Cardiac muscle cell (in vitro differentiated cells and primary cell): ENCODE measurements at regions not wholly inside any gene's neighbourhood (a gene's known extent, or its start where the extent isn't known, plus 50 kb on each side); places are given as distances from the start of the nearest gene placed in this dataset.

Experiments
- DNase-seq, 2 donors: peaks; one replicate each; pipeline versions ENCODE4 v3.0.0 to v3.0.0-alpha.2; 2010 to 2017; ENCODE audit warnings: low read depth in 1 of 2, low spot score in 1 of 2
- H3K27ac ChIP-seq: fragments of 200-600 bp; sonication (generic); 2 replicates; pipeline ENCODE4 v1.5.1; 2016
- H3K27me3 ChIP-seq: fragments of 200-600 bp; sonication (generic); 2 replicates; pipeline ENCODE4 v1.6.0; 2016; ENCODE audit warnings: control low read depth
- H3K36me3 ChIP-seq: fragments of 200-600 bp; sonication (generic); 2 replicates; pipeline ENCODE4 v1.5.1; 2016; ENCODE audit warnings: control low read depth
- H3K4me1 ChIP-seq: fragments of 200-600 bp; sonication (generic); 2 replicates; pipeline ENCODE4 v1.8.1; 2017; ENCODE audit warnings: low read depth, mild to moderate bottlenecking, mixed run types
- H3K4me3 ChIP-seq: fragments of 200-600 bp; sonication (generic); 2 replicates; pipeline ENCODE4 v1.5.1; 2016; ENCODE audit warnings: mild to moderate bottlenecking
- H3K9me3 ChIP-seq: fragments of 200-600 bp; sonication (generic); 2 replicates; pipeline ENCODE4 v1.5.1; 2017; ENCODE audit warnings: low read depth, mild to moderate bottlenecking, control low read depth
- CTCF ChIP-seq: IDR thresholded peaks from 2 replicates; pipeline ENCODE4 v1.5.1; 2012; ENCODE audit warnings: low read depth, mild to moderate bottlenecking, low read length

- no peak overlapping the region for H3K4me3 ChIP-seq
- H3K9me3 ChIP-seq, result no peaks in the 10 kb centered on the region
- no peak for DNase-seq
- H3K27ac ChIP-seq, result no peak overlapping the region
- H3K27me3 ChIP-seq, result no peaks in the 10 kb centered on the region
- no peak for TF ChIP-seq CTCF
- H3K36me3 ChIP-seq, result no peaks in the 10 kb centered on the region
- no peaks in the 10 kb centered on the region for H3K4me1 ChIP-seq
Observed at GRCh38 chr15:57878573-57878972, 172.1 kb downstream of the POLR2M start.

- DNase-seq, result no peak
- Histone ChIP-seq H3K27ac (no peak overlapping the region), H3K4me1 (no peaks in the 10 kb centered on the region), H3K4me3 (no peak overlapping the region), H3K27me3 (no peaks in the 10 kb centered on the region), H3K9me3 (no peaks in the 10 kb centered on the region), H3K36me3 (no peaks in the 10 kb centered on the region)
- no peak for TF ChIP-seq CTCF
Observed at GRCh38 chr15:57881361-57881760, 174.8 kb downstream of the POLR2M start.

- H3K4me3 ChIP-seq, result no peak overlapping the region
- no peaks in the 10 kb centered on the region for H3K27me3 ChIP-seq
- H3K4me1 ChIP-seq, result no peaks in the 10 kb centered on the region
- DNase-seq, result no peak
- TF ChIP-seq CTCF, result no peak
- no peaks in the 10 kb centered on the region for H3K36me3 ChIP-seq
- no peak overlapping the region for H3K27ac ChIP-seq
- no peaks in the 10 kb centered on the region for H3K9me3 ChIP-seq
Observed at GRCh38 chr15:57881972-57882371, 175.5 kb downstream of the POLR2M start.

- no peaks in the 10 kb centered on the region for H3K36me3 ChIP-seq
- no peak for TF ChIP-seq CTCF
- no peaks in the 10 kb centered on the region for H3K9me3 ChIP-seq
- DNase-seq, result no peak
- no peaks in the 10 kb centered on the region for H3K4me1 ChIP-seq
- H3K4me3 ChIP-seq, result no peak overlapping the region
- no peaks in the 10 kb centered on the region for H3K27me3 ChIP-seq
- no peak overlapping the region for H3K27ac ChIP-seq
Observed at GRCh38 chr15:57883701-57884100, 177.2 kb downstream of the POLR2M start.

GRCh38 chr15:57884936-57885335 is 178.4 kb downstream of the POLR2M start:
- H3K36me3 ChIP-seq, result no peaks in the 10 kb centered on the region
- no peak overlapping the region for H3K27ac ChIP-seq
- H3K9me3 ChIP-seq, result no peaks in the 10 kb centered on the region
- H3K4me1 ChIP-seq, result no peaks in the 10 kb centered on the region
- H3K4me3 ChIP-seq, result no peak overlapping the region
- no peak for DNase-seq
- H3K27me3 ChIP-seq, result no peaks in the 10 kb centered on the region
- no peak for TF ChIP-seq CTCF

GRCh38 chr15:57885435-57885834 is 178.9 kb downstream of the POLR2M start:
- H3K36me3 ChIP-seq, result no peaks in the 10 kb centered on the region
- no peaks in the 10 kb centered on the region for H3K9me3 ChIP-seq
- no peak overlapping the region for H3K4me3 ChIP-seq
- no peaks in the 10 kb centered on the region for H3K27me3 ChIP-seq
- no peak for DNase-seq
- TF ChIP-seq CTCF, result no peak
- no peaks in the 10 kb centered on the region for H3K4me1 ChIP-seq
- no peak overlapping the region for H3K27ac ChIP-seq
